OCI-LY3 (cell line): ENCODE measurements at regions not wholly inside any gene's neighbourhood (a gene's known extent, or its start where the extent isn't known, plus 50 kb on each side); places are given as distances from the start of the nearest gene placed in this dataset.

Source experiments
- H2AFZ ChIP-seq: fragments of 200-600, 300-600 bp; shearing (Covaris generic); 2 replicates; pipeline ENCODE4 v1.6.0; 2014; ENCODE audit warnings: antibody characterized with exemption, low read depth, low read length
- H3K27ac ChIP-seq: fragments of 200-600, 300-600 bp; sonication (generic); 2 replicates; pipeline ENCODE4 v1.5.1; 2014; ENCODE audit warnings: mild to moderate bottlenecking, low read length, moderate library complexity, mixed read lengths
- H3K27me3 ChIP-seq: fragments of 200-600, 300-600 bp; sonication (generic); 2 replicates; pipeline ENCODE4 v1.6.1; 2014; ENCODE audit warnings: low read depth, low read length, mixed read lengths
- H3K36me3 ChIP-seq: fragments of 200-600, 300-600 bp; sonication (generic); replicated peaks from 2 replicates; pipeline ENCODE3; 2014; ENCODE audit warnings: low read depth, low read length, mixed read lengths
- H3K4me1 ChIP-seq: fragments of 300-600, 200-600 bp; sonication (generic); 2 replicates; pipeline ENCODE4 v1.6.1; 2014; ENCODE audit warnings: low read length, mixed read lengths
- H3K4me2 ChIP-seq: fragments of 200-600, 300-600 bp; sonication (generic); 2 replicates; pipeline ENCODE4 v1.6.1; 2014; ENCODE audit warnings: low read length, mixed read lengths
- H3K4me3 ChIP-seq: fragments of 300-600, 200-600 bp; sonication (generic); 2 replicates; pipeline ENCODE4 v1.5.1; 2014; ENCODE audit warnings: antibody characterized with exemption, mild to moderate bottlenecking, low read length, moderate library complexity
- H3K79me2 ChIP-seq: fragments of 300-600, 200-600 bp; shearing (Covaris generic); 2 replicates; pipeline ENCODE4 v1.6.1; 2014; ENCODE audit warnings: mild to moderate bottlenecking, low read length, mixed read lengths
- H3K9ac ChIP-seq: fragments of 300-600, 200-600 bp; shearing (Covaris generic); 2 replicates; pipeline ENCODE4 v1.6.0; 2014; ENCODE audit warnings: mild to moderate bottlenecking, low read length, moderate library complexity
- H3K9me3 ChIP-seq: fragments of 200-600, 300-600 bp; shearing (Covaris generic); 2 replicates; pipeline ENCODE4 v1.6.1; 2014; ENCODE audit warnings: low read length, mixed read lengths; ENCODE audit not compliant: insufficient read depth
- H4K20me1 ChIP-seq: fragments of 200-600, 300-600 bp; sonication (generic); 2 replicates; pipeline ENCODE4 v1.6.1; 2016; ENCODE audit warnings: low read length, mixed read lengths; ENCODE audit not compliant: insufficient read depth
- EZH2phosphoT487 ChIP-seq: fragments of 200-600 bp; shearing (Covaris generic); IDR thresholded peaks from 2 replicates; pipeline ENCODE4 v1.6.1; 2018; ENCODE audit warnings: antibody characterized with exemption, mixed run types, low read depth
- TF ChIP-seq, protein P1 (sequence below): fragments of 200-600, 300-600 bp; sonication (generic); IDR thresholded peaks from 2 replicates; pipeline ENCODE4 v1.5.1; 2014; ENCODE audit warnings: antibody characterized with exemption, low read length, low read depth

DNA sequence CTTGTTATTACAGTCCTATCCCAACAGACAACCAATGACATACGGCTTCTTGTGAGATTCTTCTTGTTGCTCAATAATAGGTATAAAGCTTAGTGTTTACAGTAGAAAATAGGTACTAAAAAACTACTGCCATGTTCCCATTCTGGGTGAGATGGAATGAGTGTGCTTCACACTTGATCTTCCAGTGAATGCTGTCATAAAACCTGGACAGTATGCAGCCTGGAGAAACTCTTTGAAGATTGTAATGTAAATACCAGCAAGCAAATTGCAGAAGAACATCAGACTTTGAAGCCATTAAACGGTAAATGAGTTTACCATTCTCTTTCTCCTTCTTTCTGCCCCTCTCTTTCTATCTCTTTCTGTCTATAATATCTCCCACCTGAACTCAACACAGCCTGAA lies 663.7 kb upstream of the COBL start:
- Histone ChIP-seq H3K4me3 (no peak overlapping the region), H3K9ac (no peak overlapping the region), H3K36me3 (no peaks in the 10 kb centered on the region), H3K27me3 (no peaks in the 10 kb centered on the region), H3K79me2 (no peaks in the 10 kb centered on the region), H3K4me1 (no peaks in the 10 kb centered on the region), H4K20me1 (no peaks in the 10 kb centered on the region), H3K4me2 (no peak overlapping the region), H3K27ac (no peak overlapping the region), H2AFZ (no peak overlapping the region), H3K9me3 (no peaks in the 10 kb centered on the region)
- TF ChIP-seq, protein P1, sequence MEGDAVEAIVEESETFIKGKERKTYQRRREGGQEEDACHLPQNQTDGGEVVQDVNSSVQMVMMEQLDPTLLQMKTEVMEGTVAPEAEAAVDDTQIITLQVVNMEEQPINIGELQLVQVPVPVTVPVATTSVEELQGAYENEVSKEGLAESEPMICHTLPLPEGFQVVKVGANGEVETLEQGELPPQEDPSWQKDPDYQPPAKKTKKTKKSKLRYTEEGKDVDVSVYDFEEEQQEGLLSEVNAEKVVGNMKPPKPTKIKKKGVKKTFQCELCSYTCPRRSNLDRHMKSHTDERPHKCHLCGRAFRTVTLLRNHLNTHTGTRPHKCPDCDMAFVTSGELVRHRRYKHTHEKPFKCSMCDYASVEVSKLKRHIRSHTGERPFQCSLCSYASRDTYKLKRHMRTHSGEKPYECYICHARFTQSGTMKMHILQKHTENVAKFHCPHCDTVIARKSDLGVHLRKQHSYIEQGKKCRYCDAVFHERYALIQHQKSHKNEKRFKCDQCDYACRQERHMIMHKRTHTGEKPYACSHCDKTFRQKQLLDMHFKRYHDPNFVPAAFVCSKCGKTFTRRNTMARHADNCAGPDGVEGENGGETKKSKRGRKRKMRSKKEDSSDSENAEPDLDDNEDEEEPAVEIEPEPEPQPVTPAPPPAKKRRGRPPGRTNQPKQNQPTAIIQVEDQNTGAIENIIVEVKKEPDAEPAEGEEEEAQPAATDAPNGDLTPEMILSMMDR, result no peak
- no peak for TF ChIP-seq EZH2phosphoT487

DNA sequence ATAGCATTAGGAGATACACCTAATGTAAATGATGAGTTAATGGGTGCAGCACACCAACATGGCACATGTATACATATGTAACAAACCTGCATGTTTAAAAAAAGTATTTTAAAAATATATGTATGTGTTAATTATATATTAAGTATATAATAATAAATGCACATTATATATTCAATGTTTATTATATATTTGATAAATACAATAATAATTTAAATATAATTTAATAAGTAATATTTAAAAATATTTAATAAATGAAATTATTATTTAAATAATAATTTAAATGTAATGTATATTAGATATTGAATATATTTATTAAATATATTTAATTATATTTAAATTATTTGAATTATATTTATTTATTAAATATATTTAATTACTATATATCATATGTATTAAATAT lies 661.3 kb upstream of the COBL start:
- Histone ChIP-seq H3K9me3 (no peaks in the 10 kb centered on the region), H3K36me3 (no peaks in the 10 kb centered on the region), H3K79me2 (no peaks in the 10 kb centered on the region), H3K27ac (no peak overlapping the region), H3K4me2 (no peak overlapping the region), H3K27me3 (no peaks in the 10 kb centered on the region), H3K9ac (no peak overlapping the region), H3K4me3 (no peak overlapping the region), H3K4me1 (no peaks in the 10 kb centered on the region), H4K20me1 (no peaks in the 10 kb centered on the region), H2AFZ (no peak overlapping the region)
- TF ChIP-seq, protein P1, result no peak
- TF ChIP-seq EZH2phosphoT487, result no peak

DNA sequence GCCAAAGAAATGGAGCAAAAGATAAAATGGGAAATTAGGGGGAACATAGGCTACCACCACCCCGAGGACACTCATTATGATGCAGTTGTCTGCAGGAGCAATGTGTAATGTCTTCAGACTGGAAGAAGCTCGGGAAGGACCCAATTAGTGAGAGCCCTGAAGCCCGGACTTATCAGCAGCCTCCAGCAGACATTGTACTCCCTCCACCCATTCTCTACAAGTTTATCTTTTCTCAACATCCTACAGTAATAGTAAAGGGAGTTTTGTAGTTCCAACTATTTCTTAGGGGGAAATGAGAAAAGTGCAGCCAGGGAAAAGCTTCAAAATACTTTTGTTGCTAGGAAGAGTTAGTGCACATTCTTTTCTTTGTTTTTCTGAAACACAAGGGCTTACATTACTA lies 657.3 kb upstream of the COBL start:
- TF ChIP-seq, protein P1, result no peak
- no peak for TF ChIP-seq EZH2phosphoT487
- no peak overlapping the region for H3K27ac ChIP-seq
- no peak overlapping the region for H3K4me3 ChIP-seq
- no peak overlapping the region for H3K4me2 ChIP-seq
- no peak overlapping the region for H2AFZ ChIP-seq
- no peaks in the 10 kb centered on the region for H4K20me1 ChIP-seq
- no peaks in the 10 kb centered on the region for H3K36me3 ChIP-seq
- no peaks in the 10 kb centered on the region for H3K79me2 ChIP-seq
- no peaks in the 10 kb centered on the region for H3K4me1 ChIP-seq
- H3K9ac ChIP-seq, result no peak overlapping the region
- no peaks in the 10 kb centered on the region for H3K27me3 ChIP-seq
- no peaks in the 10 kb centered on the region for H3K9me3 ChIP-seq

DNA sequence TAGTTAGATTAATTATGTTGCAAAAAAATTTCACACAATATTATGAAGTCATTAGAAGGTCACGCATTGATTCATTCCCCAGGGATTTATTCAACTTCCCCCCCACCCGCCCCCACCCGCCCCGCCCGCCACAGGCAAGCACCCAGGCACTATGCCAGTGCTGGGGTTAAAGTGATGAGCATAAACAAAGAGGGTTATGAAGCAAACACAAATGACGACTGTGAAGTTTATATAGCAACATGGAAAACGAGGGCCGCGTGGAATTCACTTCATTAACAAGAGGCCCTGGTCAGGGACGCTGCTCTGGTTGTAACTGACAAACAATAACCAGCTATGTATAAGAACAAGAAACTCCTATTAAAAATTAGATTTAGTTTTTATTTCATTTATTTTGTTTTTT lies 656.5 kb upstream of the COBL start:
- Histone ChIP-seq H3K36me3 (no peaks in the 10 kb centered on the region), H3K4me2 (no peak overlapping the region), H4K20me1 (no peaks in the 10 kb centered on the region), H3K4me1 (no peaks in the 10 kb centered on the region), H3K4me3 (no peak overlapping the region), H3K9me3 (no peaks in the 10 kb centered on the region), H3K79me2 (no peaks in the 10 kb centered on the region), H3K27me3 (no peaks in the 10 kb centered on the region), H3K27ac (no peak overlapping the region), H3K9ac (no peak overlapping the region), H2AFZ (no peak overlapping the region)
- TF ChIP-seq, protein P1, result no peak
- no peak for TF ChIP-seq EZH2phosphoT487
